IMR-90 (cell line): ENCODE measurements at regions not wholly inside any gene's neighbourhood (a gene's known extent, or its start where the extent isn't known, plus 50 kb on each side); places are given as distances from the start of the nearest gene placed in this dataset.

Source experiments
- CEBPB ChIP-seq: IDR thresholded peaks from 2 replicates; pipeline ENCODE4 v1.6.1; 2012; ENCODE audit warnings: low read depth, low read length, improper control_type of control experiment
- CHD1 ChIP-seq: IDR thresholded peaks from 2 replicates; pipeline ENCODE4 v1.6.1; 2012; ENCODE audit warnings: low read depth, low read length, improper control_type of control experiment
- CTCF ChIP-seq: conservative IDR thresholded peaks from 2 replicates; pipeline ENCODE4 v1.5.1; 2012; ENCODE audit warnings: mild to moderate bottlenecking, low read depth, low read length, improper control_type of control experiment
- FOS ChIP-seq: fragments of 150-350 bp; IDR thresholded peaks from 2 replicates; pipeline ENCODE4 v1.6.1; 2016; ENCODE audit warnings: low read depth, low read length
- MAFK ChIP-seq: IDR thresholded peaks from 2 replicates; pipeline ENCODE4 v1.6.1; 2012; ENCODE audit warnings: low read depth, low read length, improper control_type of control experiment
- NFE2L2 ChIP-seq: fragments of 150-350 bp; IDR thresholded peaks from 2 replicates; pipeline ENCODE4 v1.6.1; 2016; ENCODE audit warnings: low read depth, mild to moderate bottlenecking, low read length
- POLR2A ChIP-seq: IDR thresholded peaks from 2 replicates; pipeline ENCODE4 v1.6.1; 2012; ENCODE audit warnings: mild to moderate bottlenecking, low read depth, low read length
- RAD21 ChIP-seq: IDR thresholded peaks from 2 replicates; pipeline ENCODE4 v1.6.1; 2012; ENCODE audit warnings: low read length, improper control_type of control experiment
- RCOR1 ChIP-seq: IDR thresholded peaks from 2 replicates; pipeline ENCODE4 v1.6.1; 2012; ENCODE audit warnings: mild to moderate bottlenecking, low read length, improper control_type of control experiment; ENCODE audit not compliant: insufficient replicate concordance
- SMC3 ChIP-seq: fragments of 150-350 bp; IDR thresholded peaks from 2 replicates; pipeline ENCODE4 v1.6.1; 2016; ENCODE audit warnings: low read depth, mild to moderate bottlenecking, antibody characterized with exemption, low read length, moderate library complexity
- USF2 ChIP-seq: fragments of 150-350 bp; IDR thresholded peaks from 2 replicates; pipeline ENCODE4 v1.6.1; 2017; ENCODE audit warnings: mild to moderate bottlenecking, antibody characterized with exemption, low read length, low read depth

GRCh38 chr20:43306837-43307236 lies 117.1 kb upstream of the PTPRT start:
- no peak for TF ChIP-seq POLR2A
- no peak for TF ChIP-seq CTCF
- TF ChIP-seq MAFK: no peak
- no peak for TF ChIP-seq RAD21
- TF ChIP-seq NFE2L2: no peak
- no peak for TF ChIP-seq FOS
- TF ChIP-seq CEBPB: no peak
- TF ChIP-seq USF2: no peak
- no peak for TF ChIP-seq SMC3
- no peak for TF ChIP-seq RCOR1
- TF ChIP-seq CHD1: no peak
